IMR-90 (cell line): ENCODE measurements at regions not wholly inside any gene's neighbourhood (a gene's known extent, or its start where the extent isn't known, plus 50 kb on each side); places are given as distances from the start of the nearest gene placed in this dataset.

Source experiments
- ATAC-seq: fragments of 200-7000 bp; cut with Tn5 transposase; 2 replicates; pipeline ENCODE4 v1.9.1; 2020; ENCODE audit warnings: low read depth, mild to moderate bottlenecking, moderate library complexity
- BruUV-seq: library from RNA; stranded (reverse); fragments of 400-500 nt; replicated peaks from 2 replicates; lab custom pipeline; 2021; lab: Mats Ljungman, UMichigan
- CTCF ChIA-PET: fragments of 300-600 bp; formaldehyde crosslinking; extraction: SDS; loops from one replicate; lab custom pipeline; 2021; ENCODE audit warnings: antibody characterized with exemption; lab: Yijun Ruan, JAX
- POLR2A ChIA-PET: fragments of 300-600 bp; sonication (Branson Sonifier 250); formaldehyde crosslinking; loops from one replicate; lab custom pipeline; 2022; ENCODE audit warnings: antibody characterized with exemption; ENCODE audit not compliant: unreplicated experiment; lab: Charles Lee
- DNase-seq: peaks from one replicate; pipeline ENCODE4 v3.0.0; 2013
- H2AFZ ChIP-seq: replicated peaks from 2 replicates; pipeline ENCODE3; 2013; ENCODE audit warnings: low read length, mild to moderate bottlenecking; ENCODE audit not compliant: poor library complexity
- H2AK5ac ChIP-seq: 2 replicates; pipeline ENCODE4 v1.6.1; 2013; ENCODE audit warnings: low read depth, low read length, inconsistent platforms
- H2AK9ac ChIP-seq: replicated peaks from 2 replicates; pipeline ENCODE3; 2013; ENCODE audit warnings: mild to moderate bottlenecking, low read depth, low read length, moderate library complexity; ENCODE audit not compliant: poor library complexity
- H2BK120ac ChIP-seq: 2 replicates; pipeline ENCODE4 v1.6.1; 2013; ENCODE audit warnings: low read depth, low read length, inconsistent platforms
- H2BK15ac ChIP-seq: 3 replicates; pipeline ENCODE4 v1.6.1; 2013; ENCODE audit warnings: low read depth, low read length, inconsistent platforms
- H2BK20ac ChIP-seq: 2 replicates; pipeline ENCODE4 v1.6.1; 2013; ENCODE audit warnings: low read depth, mild to moderate bottlenecking, inconsistent platforms, low read length, moderate library complexity
- H2BK5ac ChIP-seq: 2 replicates; pipeline ENCODE4 v1.6.1; 2013; ENCODE audit warnings: mild to moderate bottlenecking, low read depth, low read length, inconsistent platforms; ENCODE audit not compliant: poor library complexity, severe bottlenecking
- H3K14ac ChIP-seq: replicated peaks from 2 replicates; pipeline ENCODE4 v1.6.1; 2013; ENCODE audit warnings: low read depth, low read length, inconsistent platforms
- H3K18ac ChIP-seq: 2 replicates; pipeline ENCODE4 v1.6.1; 2013; ENCODE audit warnings: low read depth, low read length, control low read depth
- H3K23ac ChIP-seq: 2 replicates; pipeline ENCODE4 v1.6.1; 2013; ENCODE audit warnings: low read depth, low read length, inconsistent platforms
- H3K27ac ChIP-seq: 2 replicates; pipeline ENCODE4 v1.5.1; 2013; ENCODE audit warnings: mild to moderate bottlenecking, control low read depth, low read length; ENCODE audit not compliant: insufficient read depth
- H3K27me3 ChIP-seq: 2 replicates; pipeline ENCODE4 v1.6.1; 2013; ENCODE audit warnings: low read length; ENCODE audit not compliant: control insufficient read depth, insufficient read depth
- H3K36me3 ChIP-seq: 2 replicates; pipeline ENCODE4 v1.6.1; 2013; ENCODE audit warnings: low read length, mixed read lengths; ENCODE audit not compliant: control insufficient read depth, insufficient read depth
- H3K4ac ChIP-seq: 2 replicates; pipeline ENCODE4 v1.6.1; 2013; ENCODE audit warnings: low read depth, low read length, inconsistent platforms
- H3K4me1 ChIP-seq: 2 replicates; pipeline ENCODE4 v1.6.1; 2013; ENCODE audit warnings: low read length, mixed read lengths; ENCODE audit not compliant: control insufficient read depth, insufficient read depth
- H3K4me2 ChIP-seq: 2 replicates; pipeline ENCODE4 v1.6.1; 2013; ENCODE audit warnings: low read depth, mild to moderate bottlenecking, control low read depth, low read length, moderate library complexity
- H3K4me3 ChIP-seq: 2 replicates; pipeline ENCODE4 v1.5.1; 2013; ENCODE audit warnings: low read depth, mild to moderate bottlenecking, control low read depth, low read length, moderate library complexity; ENCODE audit not compliant: insufficient read depth
- H3K56ac ChIP-seq: 2 replicates; pipeline ENCODE4 v1.6.1; 2013; ENCODE audit warnings: low read length, inconsistent platforms; ENCODE audit not compliant: insufficient read depth; ENCODE audit errors: extremely low read depth
- H3K79me1 ChIP-seq, 2 experiments: 2 replicates each; pipeline ENCODE4 v1.6.1; 2013; ENCODE audit warnings: low read length in 2 of 2, inconsistent platforms in 1 of 2, low read depth in 1 of 2
- H3K9ac ChIP-seq: 2 replicates; pipeline ENCODE4 v1.6.1; 2013; ENCODE audit warnings: low read depth, low read length, control low read depth
- H3K9me1 ChIP-seq: 2 replicates; pipeline ENCODE4 v1.6.1; 2013; ENCODE audit warnings: low read length, inconsistent platforms; ENCODE audit not compliant: insufficient read depth
- H3K9me3 ChIP-seq: 2 replicates; pipeline ENCODE4 v1.6.1; 2013; ENCODE audit warnings: low read length; ENCODE audit not compliant: control insufficient read depth, insufficient read depth
- H4K20me1 ChIP-seq: 2 replicates; pipeline ENCODE4 v1.6.1; 2013; ENCODE audit warnings: low read length, inconsistent platforms; ENCODE audit not compliant: insufficient read depth
- H4K5ac ChIP-seq: 2 replicates; pipeline ENCODE4 v1.6.1; 2013; ENCODE audit warnings: mild to moderate bottlenecking, low read depth, low read length, control low read depth
- H4K8ac ChIP-seq, 2 experiments: 2 replicates each; pipeline ENCODE4 v1.6.1; 2013; ENCODE audit warnings: low read depth in 2 of 2, low read length in 2 of 2, control low read depth in 1 of 2, inconsistent platforms in 1 of 2
- H4K91ac ChIP-seq: 2 replicates; pipeline ENCODE4 v1.6.1; 2013; ENCODE audit warnings: low read depth, low read length, inconsistent platforms; ENCODE audit not compliant: insufficient read depth
- BHLHE40 ChIP-seq: fragments of 150-350 bp; IDR thresholded peaks from 2 replicates; pipeline ENCODE4 v1.6.1; 2016; ENCODE audit warnings: mild to moderate bottlenecking, low read depth, low read length
- CEBPB ChIP-seq: IDR thresholded peaks from 2 replicates; pipeline ENCODE4 v1.6.1; 2012; ENCODE audit warnings: low read depth, low read length, improper control_type of control experiment
- FOS ChIP-seq: fragments of 150-350 bp; IDR thresholded peaks from 2 replicates; pipeline ENCODE4 v1.6.1; 2016; ENCODE audit warnings: low read depth, low read length
- MAFK ChIP-seq: IDR thresholded peaks from 2 replicates; pipeline ENCODE4 v1.6.1; 2012; ENCODE audit warnings: low read depth, low read length, improper control_type of control experiment
- MAZ ChIP-seq: IDR thresholded peaks from 2 replicates; pipeline ENCODE4 v1.6.1; 2012; ENCODE audit warnings: low read depth, mild to moderate bottlenecking, low read length, improper control_type of control experiment, moderate library complexity, borderline replicate concordance
- MXI1 ChIP-seq: IDR thresholded peaks from 2 replicates; pipeline ENCODE4 v1.6.1; 2012; ENCODE audit warnings: low read depth, mild to moderate bottlenecking, low read length, moderate library complexity, borderline replicate concordance
- POLR2A ChIP-seq: IDR thresholded peaks from 2 replicates; pipeline ENCODE4 v1.6.1; 2012; ENCODE audit warnings: mild to moderate bottlenecking, low read depth, low read length
- RAD21 ChIP-seq: IDR thresholded peaks from 2 replicates; pipeline ENCODE4 v1.6.1; 2012; ENCODE audit warnings: low read length, improper control_type of control experiment
- RFX5 ChIP-seq: IDR thresholded peaks from 2 replicates; pipeline ENCODE4 v1.8.0; 2012; ENCODE audit warnings: low read depth, mild to moderate bottlenecking, low read length, moderate library complexity
- SMC3 ChIP-seq: fragments of 150-350 bp; IDR thresholded peaks from 2 replicates; pipeline ENCODE4 v1.6.1; 2016; ENCODE audit warnings: low read depth, mild to moderate bottlenecking, antibody characterized with exemption, low read length, moderate library complexity
- WGBS, 2 experiments: methylation state at CpG; one replicate each; pipeline versions ENCODE4 v1.1.5 to v1.1.7; 2013; ENCODE audit warnings: missing lambda C conversion rate in 2 of 2; ENCODE audit not compliant: insufficient read length in 1 of 2; ENCODE audit errors: extremely low coverage in 2 of 2; 5-methylcytosine and 5-hydroxymethylcytosine counted together
- dilution Hi-C: fragments of 300-500 bp; cut with HindIII; formaldehyde crosslinking; loops from one replicate; pipeline ENCODE4 v1.14.3; 2018; ENCODE audit warnings: low sequenced_read_pairs; ENCODE audit not compliant: unreplicated experiment
- in situ Hi-C: fragments of 300-500 bp; cut with MboI; formaldehyde crosslinking; loops from 3 replicates; pipeline ENCODE4 v1.14.3; 2019; ENCODE audit warnings: low sequenced_read_pairs, inconsistent platforms, mixed read lengths
- intact Hi-C: fragments of 100-400 bp; cut with micrococcal nuclease; formaldehyde crosslinking; loops from 2 replicates; pipeline ENCODE4 v1.10.0; 2022
- TF ChIP-seq, protein P1 (sequence below): fragments of 150-350 bp; IDR thresholded peaks from 2 replicates; pipeline ENCODE4 v1.6.1; 2017; ENCODE audit warnings: mild to moderate bottlenecking, antibody characterized with exemption, low read length, low read depth

GRCh38 chr10:33618196-33618595 lies 283.7 kb upstream of the NRP1 start:
- no peak overlapping the region for H3K4ac ChIP-seq
- no peak for TF ChIP-seq POLR2A
- TF ChIP-seq MAZ: no peak
- TF ChIP-seq MAFK: no peak
- TF ChIP-seq MXI1: no peak
- TF ChIP-seq SMC3: no peak
- TF ChIP-seq, protein P1, sequence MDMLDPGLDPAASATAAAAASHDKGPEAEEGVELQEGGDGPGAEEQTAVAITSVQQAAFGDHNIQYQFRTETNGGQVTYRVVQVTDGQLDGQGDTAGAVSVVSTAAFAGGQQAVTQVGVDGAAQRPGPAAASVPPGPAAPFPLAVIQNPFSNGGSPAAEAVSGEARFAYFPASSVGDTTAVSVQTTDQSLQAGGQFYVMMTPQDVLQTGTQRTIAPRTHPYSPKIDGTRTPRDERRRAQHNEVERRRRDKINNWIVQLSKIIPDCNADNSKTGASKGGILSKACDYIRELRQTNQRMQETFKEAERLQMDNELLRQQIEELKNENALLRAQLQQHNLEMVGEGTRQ: no peak
- TF ChIP-seq RFX5: no peak
- no peak for TF ChIP-seq FOS
- no peak for TF ChIP-seq BHLHE40
- no peak for TF ChIP-seq CEBPB
- no peak for TF ChIP-seq RAD21
- H4K20me1 ChIP-seq: no peaks in the 10 kb centered on the region
- H2BK15ac ChIP-seq: no peak overlapping the region
- no peak overlapping the region for H3K27ac ChIP-seq
- no peak overlapping the region for H2AK5ac ChIP-seq
- CTCF ChIA-PET: no interaction called here
- dilution Hi-C loops: no loop called here
- no peak overlapping the region for H4K5ac ChIP-seq
- H2BK5ac ChIP-seq: no peak overlapping the region
- H3K36me3 ChIP-seq: no peaks in the 10 kb centered on the region
- no peak overlapping the region for H2AFZ ChIP-seq
- H3K9me1 ChIP-seq: no peaks in the 10 kb centered on the region
- H3K9me3 ChIP-seq: no peaks in the 10 kb centered on the region
- in situ Hi-C loops: no loop called here
- no peak overlapping the region for H3K4me3 ChIP-seq
- no peak overlapping the region for H2BK20ac ChIP-seq
- ATAC-seq (no peak), DNase-seq (no peak)
- no peak overlapping the region for H3K9ac ChIP-seq
- H3K23ac ChIP-seq: no peak overlapping the region
- no peak overlapping the region for H2AK9ac ChIP-seq
- BruUV-seq: no TSS peak
- no peaks in the 10 kb centered on the region for H3K79me1 ChIP-seq
- no peak overlapping the region for H4K91ac ChIP-seq
- no peak overlapping the region for H4K8ac ChIP-seq
- no peak overlapping the region for H3K4me2 ChIP-seq
- POLR2A ChIA-PET: no interaction called here
- peaks cover 10% of the 10 kb centered on the region; the same call in 1 of the 2 replicates for H3K27me3 ChIP-seq
- WGBS, 2 experiments: 83% methylated on average over 1 of the region's 2 CpGs; no CpG with 5 or more reads in 1 of the 2 experiments
- H3K56ac ChIP-seq: no peak overlapping the region
- intact Hi-C loops: no loop called here
- no peak overlapping the region for H2BK120ac ChIP-seq
- peaks cover 3% of the 10 kb centered on the region; the same call in 1 of the 2 replicates for H3K4me1 ChIP-seq
- H3K18ac ChIP-seq: no peak overlapping the region
- H3K14ac ChIP-seq: no peak overlapping the region
